ENCODE measurements at regions not wholly inside any gene's neighbourhood (a gene's known extent, or its start where the extent isn't known, plus 50 kb on each side); places are given as distances from the start of the nearest gene placed in this dataset.

- peaks cover 0 to 4% (median 0%) of the 10 kb centered on the region in 4 donors for H3K27me3 ChIP-seq
- H3K4me1 ChIP-seq: no peaks in the 10 kb centered on the region
- H3K36me3 ChIP-seq: no peaks in the 10 kb centered on the region
- 29 to 52% methylated on average over 6 of the region's 6 CpGs for WGBS, 2 donors
- FAIRE-seq (no peak), ATAC-seq (no peak), DNase-seq (no peak)
- intact Hi-C loops (cut with DNase I): no loop called here
- TF ChIP-seq CTCF (IDR thresholded peaks at IDR 0.05): no peak
- no peak overlapping the region for H3K27ac ChIP-seq
- no peaks in the 10 kb centered on the region for H3K9me3 ChIP-seq
- no peak overlapping the region for H3K4me3 ChIP-seq
Observed at GRCh38 chr12:114302606-114303315, 103.2 kb downstream of the TBX5 start.

GRCh38 chr12:114302117-114302516 is 103.8 kb downstream of the TBX5 start:
- 7 to 8% methylated on average over 8 of the region's 8 CpGs for WGBS, 2 donors
- no peak for TF ChIP-seq CTCF (IDR thresholded peaks at IDR 0.05)
- no peak for ATAC-seq
- no peak overlapping the region for H3K4me3 ChIP-seq
- H3K36me3 ChIP-seq: no peaks in the 10 kb centered on the region
- no peak for DNase-seq
- H3K4me1 ChIP-seq: no peaks in the 10 kb centered on the region
- H3K27me3 ChIP-seq: peaks cover 0 to 4% (median 0%) of the 10 kb centered on the region in 4 donors
- no peaks in the 10 kb centered on the region for H3K9me3 ChIP-seq
- intact Hi-C loops (cut with DNase I): no loop called here
- H3K27ac ChIP-seq: no peak overlapping the region
- FAIRE-seq: no peak

- no peaks in the 10 kb centered on the region for H3K27me3 ChIP-seq
- ATAC-seq (no peak), DNase-seq (no peak), FAIRE-seq (no peak)
- no peak for TF ChIP-seq CTCF (IDR thresholded peaks at IDR 0.05)
- no peaks in the 10 kb centered on the region for H3K9me3 ChIP-seq
- H3K36me3 ChIP-seq: no peaks in the 10 kb centered on the region
- intact Hi-C loops (cut with DNase I): no loop called here
- no peaks in the 10 kb centered on the region for H3K4me1 ChIP-seq
- no peak overlapping the region for H3K4me3 ChIP-seq
- 65 to 72% methylated on average over 3 of the region's 3 CpGs for WGBS, 2 donors
- no peak overlapping the region for H3K27ac ChIP-seq
Observed at GRCh38 chr12:114294303-114294685, 111.7 kb downstream of the TBX5 start.

GRCh38 chr12:114293571-114294302 is 112.2 kb downstream of the TBX5 start:
- intact Hi-C loops (cut with DNase I): no loop called here
- DNase-seq: no peak
- no peaks in the 10 kb centered on the region for H3K27me3 ChIP-seq
- no peak overlapping the region for H3K27ac ChIP-seq
- no peaks in the 10 kb centered on the region for H3K9me3 ChIP-seq
- no peak overlapping the region for H3K4me3 ChIP-seq
- no peak for TF ChIP-seq CTCF (IDR thresholded peaks at IDR 0.05)
- no peaks in the 10 kb centered on the region for H3K36me3 ChIP-seq
- 56 to 75% methylated on average over 2 of the region's 2 CpGs for WGBS, 2 donors
- H3K4me1 ChIP-seq: no peaks in the 10 kb centered on the region
- ATAC-seq: no peak
- FAIRE-seq: no peak

GRCh38 chr12:114293073-114293472 is 112.9 kb downstream of the TBX5 start:
- no peak for TF ChIP-seq CTCF (IDR thresholded peaks at IDR 0.05)
- Histone ChIP-seq H3K4me3 (no peak overlapping the region), H3K4me1 (no peaks in the 10 kb centered on the region), H3K27me3 (no peaks in the 10 kb centered on the region), H3K9me3 (no peaks in the 10 kb centered on the region), H3K27ac (no peak overlapping the region), H3K36me3 (no peaks in the 10 kb centered on the region)
- FAIRE-seq: no peak
- intact Hi-C loops (cut with DNase I): no loop called here
- 49% methylated on average over 3 of the region's 3 CpGs for WGBS, 2 donors
- ATAC-seq: no peak
- no peak for DNase-seq
